ENCODE measurements at regions not wholly inside any gene's neighbourhood (a gene's known extent, or its start where the extent isn't known, plus 50 kb on each side); places are given as distances from the start of the nearest gene placed in this dataset.

DNA sequence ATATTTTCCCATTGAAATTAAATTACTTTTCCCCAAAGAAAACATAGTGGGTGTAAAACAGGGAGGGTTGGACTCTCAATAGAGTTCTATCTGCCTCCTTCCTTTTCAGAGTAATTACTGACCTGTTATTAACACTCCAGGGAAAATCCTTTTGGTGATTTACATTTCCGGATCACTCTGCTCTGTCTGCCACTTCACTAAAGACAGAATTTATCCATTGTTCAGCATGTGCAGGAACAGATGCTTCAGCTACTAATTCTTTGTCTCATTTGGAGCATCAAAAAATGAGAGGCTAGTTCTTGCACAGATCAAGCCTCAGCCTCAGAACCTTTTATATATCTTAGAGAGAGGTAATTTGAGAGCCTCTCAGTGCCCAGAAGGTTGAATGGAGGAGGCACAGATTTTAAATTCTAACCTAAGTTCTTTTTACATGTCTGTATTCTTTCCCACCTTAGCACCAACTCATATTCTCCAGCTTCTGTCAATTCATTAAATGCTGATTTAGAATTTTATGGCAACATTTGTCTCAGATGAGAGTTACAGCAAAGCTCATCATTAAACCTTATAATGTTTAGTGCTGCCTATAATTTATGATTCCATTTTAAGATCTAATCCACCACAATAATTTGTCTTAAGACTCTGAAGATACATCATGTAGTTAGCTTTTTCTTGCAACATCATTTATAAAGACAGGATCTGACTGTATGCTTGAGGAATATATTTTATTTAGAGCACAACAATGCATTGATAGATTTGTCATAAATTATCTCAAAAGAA lies 1494.4 kb downstream of the STIM2 start:
- H3K4me1 Mint-ChIP-seq (ENCODE audit: low read depth) = no peaks in the 10 kb centered on the region
- H3K4me3 Mint-ChIP-seq = no peak overlapping the region
- no peak for DNase-seq
- H3K36me3 Mint-ChIP-seq (ENCODE audit: insufficient read depth) = no peaks in the 10 kb centered on the region
- peaks cover 13% of the 10 kb centered on the region for H3K9me3 Mint-ChIP-seq
- ATAC-seq = no peak
- H3K27me3 Mint-ChIP-seq (ENCODE audit: low read depth) = no peaks in the 10 kb centered on the region

DNA sequence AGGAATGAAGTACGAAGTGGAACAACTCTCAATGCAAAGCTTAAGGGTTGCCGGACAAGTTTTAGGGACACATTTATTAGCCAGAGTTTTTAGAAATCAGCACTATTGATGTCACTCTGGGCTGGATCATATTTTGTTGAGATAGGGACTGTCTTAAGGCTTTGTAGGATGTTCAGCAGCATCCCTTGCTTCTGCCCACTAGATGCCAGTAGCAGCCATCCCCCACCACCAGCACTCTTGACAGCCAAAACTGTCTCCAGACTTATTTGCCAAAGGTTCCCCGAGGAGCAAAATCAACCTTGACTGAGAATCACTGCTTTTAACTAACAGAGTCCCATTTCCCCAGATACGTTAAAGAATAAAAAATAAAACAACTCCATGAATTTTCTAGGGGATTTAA lies 1497.3 kb downstream of the STIM2 start:
- no peak for ATAC-seq
- DNase-seq = no peak
- H3K4me1 Mint-ChIP-seq (ENCODE audit: low read depth) = no peaks in the 10 kb centered on the region
- H3K36me3 Mint-ChIP-seq (ENCODE audit: insufficient read depth) = no peaks in the 10 kb centered on the region
- H3K9me3 Mint-ChIP-seq = peaks cover 14% of the 10 kb centered on the region
- H3K27me3 Mint-ChIP-seq (ENCODE audit: low read depth) = no peaks in the 10 kb centered on the region
- H3K4me3 Mint-ChIP-seq = no peak overlapping the region

DNA sequence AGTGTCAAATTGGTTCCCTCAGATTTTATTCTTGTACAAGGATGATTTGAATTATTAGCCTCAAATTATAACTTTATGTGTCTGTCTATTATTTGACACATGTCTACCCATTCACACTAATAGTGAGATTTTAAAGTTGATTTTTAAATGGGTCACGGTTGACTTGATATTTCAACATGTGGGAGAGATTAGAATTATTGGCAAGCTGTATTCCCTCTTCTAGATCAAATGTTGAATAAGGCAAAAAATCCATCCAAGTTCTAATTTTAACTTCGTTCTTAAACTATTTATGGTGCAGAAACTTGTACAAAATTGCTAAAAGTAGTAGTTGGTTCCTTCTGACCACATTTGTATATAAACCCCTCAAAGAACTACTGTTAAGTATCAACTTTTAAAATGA lies 1498.0 kb downstream of the STIM2 start:
- no peak for ATAC-seq

DNA sequence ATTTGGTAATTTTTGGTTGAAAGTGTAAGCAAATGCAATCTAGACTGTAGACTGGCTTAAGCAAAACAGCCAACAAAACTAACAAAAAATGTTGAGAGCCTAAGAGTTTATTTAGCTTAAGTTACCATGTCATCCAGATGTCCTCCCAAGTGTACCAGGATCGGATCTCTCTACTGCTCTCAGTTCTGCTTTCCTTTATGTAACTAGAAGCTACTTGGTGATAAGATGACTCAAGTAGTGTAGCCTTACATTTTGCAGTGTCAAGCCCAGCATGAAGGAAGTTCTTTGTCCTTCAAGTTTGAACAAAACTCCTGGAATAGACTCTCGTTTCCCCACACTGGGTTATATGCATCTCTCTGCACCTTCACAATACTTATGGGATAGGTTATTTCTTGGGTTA lies 1500.0 kb downstream of the STIM2 start:
- DNase-seq = no peak
- Mint-ChIP-seq H3K4me1 (ENCODE audit: low read depth) (no peaks in the 10 kb centered on the region), H3K36me3 (ENCODE audit: insufficient read depth) (no peaks in the 10 kb centered on the region), H3K9me3 (peaks cover 18% of the 10 kb centered on the region), H3K27me3 (ENCODE audit: low read depth) (no peaks in the 10 kb centered on the region), H3K4me3 (no peak overlapping the region)
- ATAC-seq = no peak

More for the DNA sequence above, 1498.0 kb downstream of the STIM2 start:
- Mint-ChIP-seq H3K27me3 (ENCODE audit: low read depth) (no peaks in the 10 kb centered on the region), H3K4me3 (no peak overlapping the region), H3K9me3 (peaks cover 17% of the 10 kb centered on the region), H3K4me1 (ENCODE audit: low read depth) (no peaks in the 10 kb centered on the region), H3K36me3 (ENCODE audit: insufficient read depth) (no peaks in the 10 kb centered on the region)
- DNase-seq = no peak

DNA sequence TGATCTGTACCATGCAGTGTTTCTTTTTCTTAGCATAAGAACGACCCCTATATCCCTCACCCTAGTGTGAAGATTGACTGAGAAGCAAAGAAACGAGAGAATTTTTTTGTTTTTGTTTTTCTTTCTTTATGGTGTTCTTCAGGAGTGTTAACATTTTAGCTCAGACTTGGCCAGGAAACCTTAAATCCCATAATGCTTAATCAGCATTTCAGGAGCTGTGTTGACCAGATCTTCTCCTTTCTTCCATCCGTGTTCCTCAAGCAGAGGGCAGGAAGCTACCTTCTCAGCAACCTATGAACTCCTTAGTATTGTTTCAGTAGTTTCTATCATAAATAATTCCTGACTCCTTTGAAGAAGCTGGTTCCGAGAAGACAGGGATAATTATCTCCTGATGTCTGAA lies 1501.5 kb downstream of the STIM2 start:
- no peak overlapping the region for H3K4me3 Mint-ChIP-seq
- no peaks in the 10 kb centered on the region for H3K27me3 Mint-ChIP-seq (ENCODE audit: low read depth)
- H3K4me1 Mint-ChIP-seq (ENCODE audit: low read depth) = no peaks in the 10 kb centered on the region
- H3K36me3 Mint-ChIP-seq (ENCODE audit: insufficient read depth) = no peaks in the 10 kb centered on the region
- DNase-seq (no peak), ATAC-seq (no peak)
- H3K9me3 Mint-ChIP-seq = peaks cover 11% of the 10 kb centered on the region

DNA sequence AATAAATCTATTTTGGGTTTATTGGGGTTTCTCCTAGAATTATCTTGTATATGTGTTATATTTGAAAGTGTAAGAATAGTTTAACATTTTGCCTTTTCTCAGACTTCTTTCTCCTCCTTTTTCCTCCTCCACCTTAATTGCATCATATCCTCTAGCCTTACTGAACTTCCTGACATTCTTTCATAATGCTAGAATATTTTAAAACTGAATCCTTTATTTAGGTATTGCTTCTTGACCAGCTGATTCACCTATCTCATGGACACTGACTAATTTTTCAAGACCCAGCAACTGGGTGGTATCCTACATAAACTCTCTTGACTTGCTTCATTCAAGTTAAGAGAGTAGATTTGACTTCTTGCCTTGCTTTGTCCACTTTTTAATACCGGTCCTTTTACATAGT lies 1508.9 kb downstream of the STIM2 start:
- Mint-ChIP-seq H3K9me3 (peaks cover 16% of the 10 kb centered on the region), H3K4me1 (ENCODE audit: low read depth) (no peaks in the 10 kb centered on the region), H3K27me3 (ENCODE audit: low read depth) (no peaks in the 10 kb centered on the region), H3K36me3 (ENCODE audit: insufficient read depth) (no peaks in the 10 kb centered on the region), H3K4me3 (no peak overlapping the region)
- ATAC-seq (no peak), DNase-seq (no peak)

DNA sequence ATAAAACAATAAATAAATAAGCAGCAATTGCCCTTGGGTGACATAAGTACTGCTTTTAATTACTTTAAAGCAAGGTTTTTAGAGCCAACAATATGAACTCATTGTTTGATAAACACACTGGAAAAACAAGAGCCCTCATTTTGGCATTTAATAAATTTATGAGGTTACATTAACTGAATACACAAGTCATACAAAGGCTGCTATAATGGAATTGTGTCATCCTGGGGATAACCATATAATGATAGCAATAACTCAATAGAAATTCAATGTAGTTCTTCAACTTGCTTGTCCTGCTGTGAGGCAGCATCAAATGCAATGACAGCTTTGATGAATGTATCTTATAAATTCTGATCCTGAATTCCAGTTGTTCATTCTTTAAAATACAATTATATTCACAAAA lies 1512.5 kb downstream of the STIM2 start:
- H3K4me3 Mint-ChIP-seq = no peak overlapping the region
- peaks cover 25% of the 10 kb centered on the region for H3K9me3 Mint-ChIP-seq
- H3K36me3 Mint-ChIP-seq (ENCODE audit: insufficient read depth) = no peaks in the 10 kb centered on the region
- no peaks in the 10 kb centered on the region for H3K4me1 Mint-ChIP-seq (ENCODE audit: low read depth)
- H3K27me3 Mint-ChIP-seq (ENCODE audit: low read depth) = no peaks in the 10 kb centered on the region
- DNase-seq (no peak), ATAC-seq (no peak)

DNA sequence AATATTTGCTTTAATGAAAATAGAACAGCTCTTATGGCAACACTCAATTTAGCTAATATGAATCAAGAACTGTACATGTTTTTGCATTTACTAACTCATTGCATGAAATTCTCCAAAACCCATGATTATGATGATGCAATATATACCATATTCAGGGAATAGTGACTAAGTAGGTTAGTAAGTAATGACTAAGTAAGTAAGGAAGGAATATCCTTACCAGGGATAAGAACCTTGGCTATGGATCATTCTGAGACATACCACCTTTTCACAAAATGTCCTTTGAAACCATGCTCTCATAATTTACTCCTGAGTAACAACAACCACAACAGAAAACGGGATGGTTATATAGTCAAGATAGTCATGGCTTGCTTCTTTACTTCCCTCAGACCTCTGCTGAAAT lies 1513.0 kb downstream of the STIM2 start:
- no peak for DNase-seq
- H3K36me3 Mint-ChIP-seq (ENCODE audit: insufficient read depth) = no peaks in the 10 kb centered on the region
- no peaks in the 10 kb centered on the region for H3K27me3 Mint-ChIP-seq (ENCODE audit: low read depth)
- H3K9me3 Mint-ChIP-seq = peaks cover 26% of the 10 kb centered on the region
- H3K4me1 Mint-ChIP-seq (ENCODE audit: low read depth) = no peaks in the 10 kb centered on the region
- H3K4me3 Mint-ChIP-seq = no peak overlapping the region
- no peak for ATAC-seq

DNA sequence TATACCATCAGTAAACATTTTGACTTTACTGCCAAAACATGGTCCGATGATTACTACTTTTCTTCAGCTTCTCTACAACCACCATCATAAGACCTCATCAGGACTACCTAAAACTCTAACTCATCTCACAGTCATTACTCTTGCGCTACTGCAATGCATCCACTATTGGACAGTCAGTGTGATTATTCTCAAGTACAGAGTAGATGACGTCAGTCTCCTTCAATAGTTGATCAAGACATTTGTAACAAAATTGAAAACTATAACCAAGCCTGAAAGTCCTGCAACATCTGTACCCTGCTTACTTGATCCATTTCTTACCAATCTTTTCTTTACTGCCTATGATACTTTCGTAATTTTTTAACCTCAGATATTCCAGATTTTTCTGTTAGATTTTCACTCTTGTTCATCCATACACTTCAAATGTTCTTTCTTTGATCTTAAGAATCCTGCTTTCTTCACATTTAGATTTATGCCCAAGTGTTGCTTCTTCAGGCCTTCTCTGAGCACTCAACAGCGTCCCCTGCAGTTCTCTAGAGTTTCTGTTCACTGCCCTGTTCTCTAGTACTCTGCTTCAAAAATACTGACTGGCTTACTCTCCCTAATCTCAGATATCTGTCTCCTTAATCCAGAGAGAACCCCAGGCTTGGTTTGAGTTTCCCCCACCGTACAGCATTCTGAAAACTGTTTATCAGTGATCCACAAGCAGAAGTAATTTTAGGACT lies 1517.6 kb downstream of the STIM2 start:
- Mint-ChIP-seq H3K36me3 (ENCODE audit: insufficient read depth) (no peaks in the 10 kb centered on the region), H3K4me1 (ENCODE audit: low read depth) (no peaks in the 10 kb centered on the region), H3K27me3 (ENCODE audit: low read depth) (no peaks in the 10 kb centered on the region), H3K4me3 (no peak overlapping the region), H3K9me3 (peaks cover 17% of the 10 kb centered on the region)
- DNase-seq (no peak), ATAC-seq (no peak)

DNA sequence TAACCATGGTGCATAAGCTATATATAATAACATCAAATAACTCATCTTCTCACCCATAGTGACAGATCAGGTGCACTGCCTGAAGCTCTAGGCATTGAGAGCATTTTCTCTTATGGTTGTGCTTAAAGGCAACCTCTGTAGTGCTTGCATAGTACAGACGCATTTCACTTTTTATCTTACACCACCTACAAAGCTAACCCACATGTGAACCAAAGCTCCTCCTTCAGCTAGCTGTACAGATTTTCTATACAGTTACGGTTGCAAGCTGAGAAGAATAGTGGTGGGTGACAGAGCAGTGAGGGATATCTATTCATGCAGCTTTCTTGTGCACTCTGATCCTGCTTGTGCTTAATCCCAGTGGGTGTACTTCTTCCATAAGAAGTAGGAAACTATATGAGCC lies 1525.2 kb downstream of the STIM2 start:
- no peaks in the 10 kb centered on the region for H3K4me1 Mint-ChIP-seq (ENCODE audit: low read depth)
- H3K4me3 Mint-ChIP-seq = no peak overlapping the region
- DNase-seq = no peak
- no peaks in the 10 kb centered on the region for H3K27me3 Mint-ChIP-seq (ENCODE audit: low read depth)
- no peaks in the 10 kb centered on the region for H3K36me3 Mint-ChIP-seq (ENCODE audit: insufficient read depth)
- peaks cover 7% of the 10 kb centered on the region for H3K9me3 Mint-ChIP-seq
- no peak for ATAC-seq

DNA sequence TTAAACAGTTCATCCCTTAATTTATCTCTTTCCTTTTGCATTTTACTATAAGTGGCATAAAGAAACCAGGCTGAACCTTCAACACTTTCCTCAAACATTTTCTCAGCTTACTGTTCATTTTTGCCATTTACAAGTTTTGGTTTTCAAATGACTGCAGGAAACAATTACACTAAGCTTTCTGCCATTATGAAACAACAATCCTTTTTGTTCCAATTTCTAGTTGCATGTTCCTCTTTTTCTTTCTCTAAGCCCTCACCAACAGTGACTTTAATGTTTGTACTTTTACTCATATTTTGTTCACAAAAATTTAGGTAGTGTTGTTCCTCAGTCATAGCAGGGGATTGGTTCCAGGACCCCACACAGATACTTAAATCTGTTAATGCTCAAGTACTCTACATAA lies 1526.1 kb downstream of the STIM2 start:
- no peaks in the 10 kb centered on the region for H3K36me3 Mint-ChIP-seq (ENCODE audit: insufficient read depth)
- no peak overlapping the region for H3K4me3 Mint-ChIP-seq
- no peaks in the 10 kb centered on the region for H3K27me3 Mint-ChIP-seq (ENCODE audit: low read depth)
- ATAC-seq (no peak), DNase-seq (no peak)
- no peaks in the 10 kb centered on the region for H3K4me1 Mint-ChIP-seq (ENCODE audit: low read depth)
- H3K9me3 Mint-ChIP-seq = peaks cover 7% of the 10 kb centered on the region

DNA sequence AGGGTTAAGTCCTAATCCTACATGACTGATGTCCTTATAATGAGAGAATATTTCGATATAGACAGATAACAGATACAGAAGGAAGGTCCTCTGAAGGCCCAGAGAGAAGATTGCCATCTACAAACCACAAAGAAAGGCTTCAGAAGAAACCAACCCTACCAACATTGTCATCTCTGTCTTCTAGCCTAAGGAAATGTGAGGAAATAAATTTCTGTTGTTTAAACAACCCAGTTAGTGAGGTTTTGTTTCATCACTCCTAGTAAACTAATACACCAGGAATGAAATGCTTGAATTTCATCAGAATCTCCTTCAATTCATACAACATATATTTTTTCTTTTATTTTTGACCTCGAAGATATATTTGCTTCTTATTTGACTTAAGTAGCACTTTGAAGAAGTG lies 1527.8 kb downstream of the STIM2 start:
- H3K4me1 Mint-ChIP-seq (ENCODE audit: low read depth) = no peaks in the 10 kb centered on the region

DNA sequence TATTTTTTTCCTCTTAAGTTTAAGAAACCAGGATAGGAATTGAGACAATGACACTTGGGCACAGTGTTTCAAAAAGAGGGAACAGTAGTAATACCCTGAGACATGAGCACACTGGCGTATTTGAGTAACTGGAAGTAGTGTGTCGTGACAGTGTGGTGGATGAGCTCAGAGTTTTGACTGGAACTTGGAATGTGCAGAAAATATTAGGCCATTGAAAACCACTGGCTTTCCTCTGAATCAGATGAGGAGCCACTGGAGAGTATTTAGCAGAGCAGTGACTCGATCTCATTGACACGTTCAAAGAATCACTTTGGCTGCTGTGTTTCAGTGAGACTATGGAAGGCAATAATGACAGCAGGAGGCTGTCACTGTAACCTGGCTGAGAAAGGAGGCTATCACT lies 1531.2 kb downstream of the STIM2 start:
- H3K27me3 Mint-ChIP-seq (ENCODE audit: low read depth) = no peaks in the 10 kb centered on the region
- H3K4me3 Mint-ChIP-seq = no peak overlapping the region
- ATAC-seq (no peak), DNase-seq (no peak)
- no peaks in the 10 kb centered on the region for H3K36me3 Mint-ChIP-seq (ENCODE audit: insufficient read depth)
- peaks cover 2% of the 10 kb centered on the region for H3K9me3 Mint-ChIP-seq
- H3K4me1 Mint-ChIP-seq (ENCODE audit: low read depth) = no peaks in the 10 kb centered on the region

More for the DNA sequence above, 1527.8 kb downstream of the STIM2 start:
- Mint-ChIP-seq H3K27me3 (ENCODE audit: low read depth) (no peaks in the 10 kb centered on the region), H3K9me3 (peaks cover 7% of the 10 kb centered on the region), H3K4me3 (no peak overlapping the region), H3K36me3 (ENCODE audit: insufficient read depth) (no peaks in the 10 kb centered on the region)
- ATAC-seq (no peak), DNase-seq (no peak)

DNA sequence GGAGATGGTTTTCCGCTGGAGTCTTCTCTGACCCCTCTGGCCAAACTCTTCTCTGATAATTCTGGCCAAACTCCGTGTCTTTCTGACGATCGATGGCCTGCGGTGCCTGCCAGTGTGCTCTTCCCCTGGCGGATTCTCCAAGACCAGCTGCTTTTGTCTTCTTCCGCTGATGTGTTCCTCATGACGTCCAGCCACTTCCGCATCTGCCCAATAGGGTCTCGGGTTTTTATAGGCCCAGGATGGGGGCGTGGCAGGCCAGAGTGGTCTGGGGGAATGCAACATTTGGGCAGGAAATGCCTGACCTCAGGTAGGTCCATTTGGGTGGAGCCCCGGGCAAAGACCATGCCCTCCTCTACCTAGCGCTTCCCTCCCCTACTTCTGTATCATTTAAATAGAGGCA lies 1542.1 kb downstream of the STIM2 start:
- ATAC-seq (no peak), DNase-seq (no peak)
- Mint-ChIP-seq H3K4me1 (ENCODE audit: low read depth) (no peaks in the 10 kb centered on the region), H3K4me3 (no peak overlapping the region), H3K36me3 (ENCODE audit: insufficient read depth) (no peaks in the 10 kb centered on the region), H3K27me3 (ENCODE audit: low read depth) (no peaks in the 10 kb centered on the region), H3K9me3 (peaks cover 22% of the 10 kb centered on the region)

DNA sequence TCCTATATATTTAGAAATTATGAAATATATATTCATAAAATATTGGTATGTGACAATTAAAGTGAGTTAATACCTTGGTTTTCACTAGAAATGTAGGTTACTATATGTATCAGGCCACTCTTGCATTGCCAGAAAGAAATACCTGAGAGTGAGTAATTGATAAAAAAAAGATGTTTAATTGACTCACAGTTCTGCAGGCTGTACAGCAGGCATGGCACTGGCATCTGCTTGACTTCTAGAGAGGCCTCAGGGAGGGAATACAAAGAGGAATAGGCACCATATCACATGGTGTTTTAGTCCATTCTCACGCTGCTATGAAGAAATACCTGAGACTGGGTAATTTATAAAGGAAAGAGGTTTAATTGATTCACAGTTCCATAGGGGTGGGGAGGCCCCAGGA lies 1560.6 kb downstream of the STIM2 start:
- no peak overlapping the region for H3K4me3 Mint-ChIP-seq
- no peaks in the 10 kb centered on the region for H3K36me3 Mint-ChIP-seq (ENCODE audit: insufficient read depth)
- no peak for ATAC-seq

More for the DNA sequence above, 1560.6 kb downstream of the STIM2 start:
- Mint-ChIP-seq H3K9me3 (peaks cover 7% of the 10 kb centered on the region), H3K27me3 (ENCODE audit: low read depth) (no peaks in the 10 kb centered on the region), H3K4me1 (ENCODE audit: low read depth) (no peaks in the 10 kb centered on the region)
- no peak for DNase-seq

Measured in activated T-cell treated with anti-CD3 and anti-CD28 coated beads, Interleukin-2, amount 50 U/mL, for 4 hours (primary cell).